ENCODE measurements at regions not wholly inside any gene's neighbourhood (a gene's known extent, or its start where the extent isn't known, plus 50 kb on each side); places are given as distances from the start of the nearest gene placed in this dataset.

- TF ChIP-seq CTCF (conservative IDR thresholded peaks at IDR 0.05) (no peak), ZFX (IDR thresholded peaks at IDR 0.05) (no peak)
These were observed 172.6 kb upstream of the LRRC3B start for GRCh38 chr3:26449996-26450395.
